Activated T-helper 1 cell treated with anti-CD3 and anti-CD28 coated beads, Interleukin-12 subunit alpha, Interleukin-12 subunit beta, Interleukin-2, Interleukin-4 antibody, amounts not matched to agents 30 ng/mL and 10 ng/mL and 1 ng/mL, durations not matched to agents 14 hours and 24 hours and 36 hours (primary cell): ENCODE measurements at regions not wholly inside any gene's neighbourhood (a gene's known extent, or its start where the extent isn't known, plus 50 kb on each side); places are given as distances from the start of the nearest gene placed in this dataset.
"Not testable (repeated sequence)": the region's sequence is repeated elsewhere in the genome, so short reads cannot be mapped to it uniquely, and the experiment has no call there.

ENCODE experiments used
- DNase-seq: peaks from one replicate; pipeline ENCODE4 v3.0.0; 2021; ENCODE audit warnings: low spot score
- H3K27ac Mint-ChIP-seq: one replicate; pipeline ENCODE4 v1.8.0; 2021; ENCODE audit warnings: mild to moderate bottlenecking, mixed read lengths
- H3K27me3 Mint-ChIP-seq: one replicate; pipeline ENCODE4 v1.8.0; 2022; ENCODE audit warnings: mild to moderate bottlenecking, moderate library complexity, mixed read lengths; ENCODE audit not compliant: insufficient read depth
- H3K36me3 Mint-ChIP-seq: one replicate; pipeline ENCODE4 v1.8.0; 2021; ENCODE audit warnings: low read depth, mixed read lengths
- H3K4me1 Mint-ChIP-seq: one replicate; pipeline ENCODE4 v1.8.0; 2021; ENCODE audit warnings: low read depth, mixed read lengths
- H3K4me3 Mint-ChIP-seq: one replicate; pipeline ENCODE4 v1.8.0; 2021; ENCODE audit warnings: mild to moderate bottlenecking, moderate library complexity, mixed read lengths
- H3K9me3 Mint-ChIP-seq: one replicate; pipeline ENCODE4 v1.8.0; 2021; ENCODE audit warnings: mixed read lengths
- intact Hi-C: fragments of 100-400 bp; cut with micrococcal nuclease; formaldehyde crosslinking; loops from one replicate; pipeline ENCODE4 v1.15.1; 2024

GRCh38 chr6:21341910-21342309, 251.6 kb upstream of the SOX4 start:
- Mint-ChIP-seq H3K27me3 (peaks cover 2% of the 10 kb centered on the region), H3K36me3 (no peaks in the 10 kb centered on the region), H3K4me3 (no peak overlapping the region), H3K9me3 (peaks cover 4% of the 10 kb centered on the region), H3K27ac (no peak overlapping the region), H3K4me1 (no peaks in the 10 kb centered on the region)
- intact Hi-C loops, result no loop called here
- no peak for DNase-seq

- H3K4me3 Mint-ChIP-seq, result no peak overlapping the region
- DNase-seq, result no peak
- H3K9me3 Mint-ChIP-seq, result peaks cover 4% of the 10 kb centered on the region
- no peak overlapping the region for H3K27ac Mint-ChIP-seq
- H3K27me3 Mint-ChIP-seq, result peaks cover 2% of the 10 kb centered on the region
- H3K4me1 Mint-ChIP-seq, result no peaks in the 10 kb centered on the region
- H3K36me3 Mint-ChIP-seq, result no peaks in the 10 kb centered on the region
- intact Hi-C loops, result no loop called here
These were observed 251.1 kb upstream of the SOX4 start for GRCh38 chr6:21342501-21342900.

GRCh38 chr6:21345704-21346103, 247.8 kb upstream of the SOX4 start:
- H3K27ac Mint-ChIP-seq, H3K4me1 Mint-ChIP-seq, intact Hi-C loops, H3K36me3 Mint-ChIP-seq, DNase-seq, H3K9me3 Mint-ChIP-seq, H3K4me3 Mint-ChIP-seq: not testable (repeated sequence)
- H3K27me3 Mint-ChIP-seq, result peaks cover 10% of the 10 kb centered on the region

- Mint-ChIP-seq H3K27me3 (peaks cover 10% of the 10 kb centered on the region), H3K4me3 (no peak overlapping the region), H3K36me3 (no peaks in the 10 kb centered on the region)
These were observed 245.4 kb upstream of the SOX4 start for GRCh38 chr6:21348146-21348503.

GRCh38 chr6:21348504-21349195, 244.9 kb upstream of the SOX4 start:
- no peaks in the 10 kb centered on the region for H3K36me3 Mint-ChIP-seq
- H3K9me3 Mint-ChIP-seq, result peaks cover 4% of the 10 kb centered on the region
- H3K27ac Mint-ChIP-seq, result no peak overlapping the region
- H3K27me3 Mint-ChIP-seq, result peaks cover 8% of the 10 kb centered on the region
- no peak overlapping the region for H3K4me3 Mint-ChIP-seq
- no peak for DNase-seq
- H3K4me1 Mint-ChIP-seq, result no peaks in the 10 kb centered on the region
- intact Hi-C loops, result no loop called here

More at GRCh38 chr6:21348146-21348503, 245.4 kb upstream of the SOX4 start:
- H3K4me1 Mint-ChIP-seq, result no peaks in the 10 kb centered on the region
- peaks cover 4% of the 10 kb centered on the region for H3K9me3 Mint-ChIP-seq
- DNase-seq, result no peak
- intact Hi-C loops, result no loop called here
- no peak overlapping the region for H3K27ac Mint-ChIP-seq

GRCh38 chr6:21349834-21350233, 243.7 kb upstream of the SOX4 start:
- H3K4me3 Mint-ChIP-seq, result no peak overlapping the region
- intact Hi-C loops, result no loop called here
- no peak overlapping the region for H3K27ac Mint-ChIP-seq
- peaks cover 8% of the 10 kb centered on the region for H3K27me3 Mint-ChIP-seq
- H3K36me3 Mint-ChIP-seq, result no peaks in the 10 kb centered on the region
- no peak for DNase-seq
- peaks cover 4% of the 10 kb centered on the region for H3K9me3 Mint-ChIP-seq
- no peaks in the 10 kb centered on the region for H3K4me1 Mint-ChIP-seq

- H3K27ac Mint-ChIP-seq, result no peak overlapping the region
- intact Hi-C loops, result no loop called here
- H3K4me1 Mint-ChIP-seq, result no peaks in the 10 kb centered on the region
- no peak overlapping the region for H3K4me3 Mint-ChIP-seq
- peaks cover 8% of the 10 kb centered on the region for H3K27me3 Mint-ChIP-seq
- no peaks in the 10 kb centered on the region for H3K36me3 Mint-ChIP-seq
- no peak for DNase-seq
- H3K9me3 Mint-ChIP-seq, result peaks cover 4% of the 10 kb centered on the region
These were observed 242.6 kb upstream of the SOX4 start for GRCh38 chr6:21350926-21351325.

GRCh38 chr6:21352131-21352530, 241.4 kb upstream of the SOX4 start:
- no peak overlapping the region for H3K27ac Mint-ChIP-seq
- DNase-seq, result no peak
- H3K4me1 Mint-ChIP-seq, result no peaks in the 10 kb centered on the region
- no peaks in the 10 kb centered on the region for H3K9me3 Mint-ChIP-seq
- peaks cover 8% of the 10 kb centered on the region for H3K27me3 Mint-ChIP-seq
- H3K36me3 Mint-ChIP-seq, result no peaks in the 10 kb centered on the region
- intact Hi-C loops, result no loop called here
- H3K4me3 Mint-ChIP-seq, result no peak overlapping the region

- H3K27me3 Mint-ChIP-seq, result peaks cover 6% of the 10 kb centered on the region
- intact Hi-C loops, result no loop called here
These were observed 238.7 kb upstream of the SOX4 start for GRCh38 chr6:21354805-21355238.

GRCh38 chr6:21355638-21356037, 237.9 kb upstream of the SOX4 start:
- Mint-ChIP-seq H3K27ac (no peak overlapping the region), H3K36me3 (no peaks in the 10 kb centered on the region), H3K4me1 (no peaks in the 10 kb centered on the region), H3K4me3 (no peak overlapping the region), H3K9me3 (no peaks in the 10 kb centered on the region), H3K27me3 (no peaks in the 10 kb centered on the region)
- intact Hi-C loops, result no loop called here
- DNase-seq, result no peak

More at GRCh38 chr6:21354805-21355238, 238.7 kb upstream of the SOX4 start:
- Mint-ChIP-seq H3K27ac (no peak overlapping the region), H3K4me1 (no peaks in the 10 kb centered on the region), H3K9me3 (no peaks in the 10 kb centered on the region), H3K4me3 (no peak overlapping the region), H3K36me3 (no peaks in the 10 kb centered on the region)
- no peak for DNase-seq

GRCh38 chr6:21357262-21357661, 236.3 kb upstream of the SOX4 start:
- H3K4me3 Mint-ChIP-seq, result no peak overlapping the region
- intact Hi-C loops, result no loop called here
- no peaks in the 10 kb centered on the region for H3K9me3 Mint-ChIP-seq
- no peaks in the 10 kb centered on the region for H3K4me1 Mint-ChIP-seq
- no peak overlapping the region for H3K27ac Mint-ChIP-seq
- DNase-seq, result no peak
- H3K36me3 Mint-ChIP-seq, result no peaks in the 10 kb centered on the region
- no peaks in the 10 kb centered on the region for H3K27me3 Mint-ChIP-seq

GRCh38 chr6:21359926-21360325, 233.6 kb upstream of the SOX4 start:
- intact Hi-C loops, result no loop called here
- H3K36me3 Mint-ChIP-seq, result no peaks in the 10 kb centered on the region
- H3K4me1 Mint-ChIP-seq, result no peaks in the 10 kb centered on the region
- H3K9me3 Mint-ChIP-seq, result no peaks in the 10 kb centered on the region
- H3K27me3 Mint-ChIP-seq, result no peaks in the 10 kb centered on the region
- DNase-seq, result no peak
- H3K27ac Mint-ChIP-seq, result no peak overlapping the region
- no peak overlapping the region for H3K4me3 Mint-ChIP-seq

GRCh38 chr6:21360336-21360735, 233.2 kb upstream of the SOX4 start:
- intact Hi-C loops, result no loop called here
- Mint-ChIP-seq H3K27me3 (no peaks in the 10 kb centered on the region), H3K36me3 (no peaks in the 10 kb centered on the region), H3K27ac (no peak overlapping the region), H3K4me1 (no peaks in the 10 kb centered on the region), H3K9me3 (no peaks in the 10 kb centered on the region), H3K4me3 (no peak overlapping the region)
- no peak for DNase-seq

- H3K27ac Mint-ChIP-seq, result no peak overlapping the region
- intact Hi-C loops, result loop anchor here (2.0 kb wide), 1 partner anchor 62 kb away; no protein-coding TSS in a partner anchor
- peaks cover 4% of the 10 kb centered on the region for H3K27me3 Mint-ChIP-seq
- no peak for DNase-seq
- no peak overlapping the region for H3K4me3 Mint-ChIP-seq
- no peaks in the 10 kb centered on the region for H3K36me3 Mint-ChIP-seq
- no peaks in the 10 kb centered on the region for H3K4me1 Mint-ChIP-seq
- H3K9me3 Mint-ChIP-seq, result no peaks in the 10 kb centered on the region
These were observed 226.4 kb upstream of the SOX4 start for GRCh38 chr6:21367148-21367547.
